ENCODE measurements at regions not wholly inside any gene's neighbourhood (a gene's known extent, or its start where the extent isn't known, plus 50 kb on each side); places are given as distances from the start of the nearest gene placed in this dataset.

DNA sequence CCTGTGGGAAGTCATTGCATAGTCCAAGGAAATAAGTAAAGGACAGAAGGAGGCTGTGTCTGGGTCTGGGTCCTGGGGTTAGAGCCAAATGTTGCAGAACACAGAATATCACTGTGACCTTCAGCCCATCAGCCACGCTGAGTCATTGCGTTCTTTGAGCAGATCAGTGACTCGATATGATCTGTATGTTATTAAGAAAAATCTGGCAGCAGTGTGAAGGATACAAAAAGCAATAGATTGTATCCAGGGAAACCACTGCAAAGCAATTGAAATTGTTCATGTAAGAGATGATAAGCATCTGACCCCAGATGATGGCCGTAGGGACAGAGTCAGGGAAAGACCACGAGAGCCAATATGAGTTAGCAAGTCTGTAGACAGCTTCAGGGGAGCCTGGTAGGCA is 1575.1 kb upstream of the SLC10A2 start:
- Histone ChIP-seq H3K4ac (replicated peaks; ENCODE audit: insufficient read length, low read depth, low read length) (no peak overlapping the region), H2BK5ac (ENCODE audit: low read depth, low read length) (no peak overlapping the region), H2BK12ac (ENCODE audit: low read depth, low read length) (no peak overlapping the region), H2BK120ac (replicated peaks; ENCODE audit: low read depth, low read length) (no peak overlapping the region), H2BK15ac (ENCODE audit: low read length) (no peak overlapping the region), H3K14ac (ENCODE audit: insufficient read length) (no peak overlapping the region), H3K9me3 (ENCODE audit: insufficient read depth in 2 of 2, low read depth in 1 of 2, low read length in 1 of 2) (peaks cover 0 to 3% of the 10 kb centered on the region in 2 experiments; a peak in 1 of 4 replicates), H3K27me3 (replicated peaks in 1 of 4; ENCODE audit: control insufficient read depth in 3 of 4, extremely low read depth in 1 of 4, insufficient read depth in 3 of 4, low read length in 3 of 4) (peaks cover 0 to 1% (median 0%) of the 10 kb centered on the region in 4 experiments; a peak in 1 of 7 replicates), H3K23ac (ENCODE audit: insufficient read length) (no peak overlapping the region), H3K36me3 (ENCODE audit: control insufficient read depth in 2 of 4, insufficient read depth in 4 of 4, low read length in 3 of 4) (no peaks in the 10 kb centered on the region), H3K4me2 (ENCODE audit: insufficient read depth in 1 of 2, low read depth in 2 of 2, low read length in 2 of 2) (no peak overlapping the region), H2AK5ac (ENCODE audit: low read depth, low read length) (no peak overlapping the region), H3K79me1 (ENCODE audit: low read depth, low read length) (no peaks in the 10 kb centered on the region), H2AFZ (ENCODE audit: low read length) (no peak overlapping the region), H3K56ac (replicated peaks; ENCODE audit: insufficient read length, low read depth, low read length) (no peak overlapping the region), H3K18ac (ENCODE audit: extremely low read depth, low read length) (no peak overlapping the region), H4K91ac (replicated peaks; ENCODE audit: insufficient read length, low read length) (no peak overlapping the region), H2BK20ac (ENCODE audit: low read length) (no peak overlapping the region), H3K23me2 (ENCODE audit: low read depth, low read length) (no peaks in the 10 kb centered on the region), H3K4me3 (ENCODE audit: extremely low read depth in 1 of 4, insufficient read depth in 2 of 4, low read depth in 3 of 4, low read length in 4 of 4) (no peak overlapping the region), H4K20me1 (replicated peaks in 1 of 2; ENCODE audit: control insufficient read depth in 1 of 2, insufficient read depth in 2 of 2, low read length in 2 of 2) (no peaks in the 10 kb centered on the region), H3K79me2 (ENCODE audit: control insufficient read depth in 1 of 2, insufficient read depth in 2 of 2, low read length in 2 of 2) (no peaks in the 10 kb centered on the region), H3K4me1 (replicated peaks in 1 of 4; ENCODE audit: control insufficient read depth in 3 of 4, insufficient read depth in 4 of 4, low read length in 3 of 4) (peaks cover 0 to under 1% (median 0%) of the 10 kb centered on the region in 4 experiments; a peak in 2 of 7 replicates), H4K5ac (ENCODE audit: insufficient read length, low read depth, low read length) (no peak overlapping the region), H3K9ac (replicated peaks in 1 of 4; ENCODE audit: extremely low read depth in 1 of 4, low read depth in 3 of 4, low read length in 3 of 4) (no peak overlapping the region), H4K8ac (ENCODE audit: extremely low read depth, insufficient read depth, low read length) (no peak overlapping the region), H3K27ac (ENCODE audit: low read depth, low read length) (no peak overlapping the region)
- DNase-seq (ENCODE audit: low read depth in 1 of 2, low spot score in 2 of 2) (no peak), FAIRE-seq (no peak)
- CTCF ChIA-PET (ENCODE audit: partially characterized antibody): no interaction called here
- POLR2A ChIA-PET (ENCODE audit: partially characterized antibody): no interaction called here
- WGBS, 2 experiments (ENCODE audit: extremely low coverage in 1 of 2, insufficient coverage in 1 of 2, insufficient read length in 1 of 2, insufficient replicate concordance in 2 of 2, low coverage in 1 of 2, low lambda C conversion rate in 2 of 2, missing lambda C conversion rate in 1 of 2): 96% methylated on average over 5 of the region's 5 CpGs; no CpG with 5 or more reads in 1 of the 2 experiments
- TF ChIP-seq, protein P1, sequence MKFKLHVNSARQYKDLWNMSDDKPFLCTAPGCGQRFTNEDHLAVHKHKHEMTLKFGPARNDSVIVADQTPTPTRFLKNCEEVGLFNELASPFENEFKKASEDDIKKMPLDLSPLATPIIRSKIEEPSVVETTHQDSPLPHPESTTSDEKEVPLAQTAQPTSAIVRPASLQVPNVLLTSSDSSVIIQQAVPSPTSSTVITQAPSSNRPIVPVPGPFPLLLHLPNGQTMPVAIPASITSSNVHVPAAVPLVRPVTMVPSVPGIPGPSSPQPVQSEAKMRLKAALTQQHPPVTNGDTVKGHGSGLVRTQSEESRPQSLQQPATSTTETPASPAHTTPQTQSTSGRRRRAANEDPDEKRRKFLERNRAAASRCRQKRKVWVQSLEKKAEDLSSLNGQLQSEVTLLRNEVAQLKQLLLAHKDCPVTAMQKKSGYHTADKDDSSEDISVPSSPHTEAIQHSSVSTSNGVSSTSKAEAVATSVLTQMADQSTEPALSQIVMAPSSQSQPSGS (IDR thresholded peaks at IDR 0.05; ENCODE audit: low read length): no peak
- TF ChIP-seq PHF8 (conservative IDR thresholded peaks at IDR 0.05; ENCODE audit: low read depth, low read length) (no peak), POLR2AphosphoS5 (IDR thresholded peaks at IDR 0.05; ENCODE audit: low read depth, low read length) (no peak), FOSL1 (IDR thresholded peaks at IDR 0.05; ENCODE audit: insufficient read depth, low read depth, low read length) (no peak), CEBPB (IDR thresholded peaks at IDR 0.05; ENCODE audit: low read depth, low read length) (no peak), BACH1 (IDR thresholded peaks at IDR 0.05; ENCODE audit: low read length) (no peak), BCL11A (IDR thresholded peaks at IDR 0.05; ENCODE audit: low read depth in 2 of 2, low read length in 2 of 2) (no peak), TAF1 (IDR thresholded peaks at IDR 0.05; ENCODE audit: low read depth, low read length) (no peak), GTF2F1 (IDR thresholded peaks at IDR 0.05; ENCODE audit: borderline replicate concordance, low read depth, low read length) (no peak), EP300 (IDR thresholded peaks at IDR 0.05; ENCODE audit: borderline replicate concordance in 1 of 2, low read depth in 2 of 2, low read length in 2 of 2) (no peak), SP2 (IDR thresholded peaks at IDR 0.05; ENCODE audit: low read length) (no peak), CTBP2 (IDR thresholded peaks at IDR 0.05; ENCODE audit: borderline replicate concordance, insufficient read depth, insufficient read length, low read length) (no peak)
- TF ChIP-seq, protein P2, sequence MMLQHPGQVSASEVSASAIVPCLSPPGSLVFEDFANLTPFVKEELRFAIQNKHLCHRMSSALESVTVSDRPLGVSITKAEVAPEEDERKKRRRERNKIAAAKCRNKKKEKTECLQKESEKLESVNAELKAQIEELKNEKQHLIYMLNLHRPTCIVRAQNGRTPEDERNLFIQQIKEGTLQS (IDR thresholded peaks at IDR 0.05; ENCODE audit: insufficient read depth, low read depth, low read length): no peak
